Loucy (cell line): ENCODE measurements at regions not wholly inside any gene's neighbourhood (a gene's known extent, or its start where the extent isn't known, plus 50 kb on each side); places are given as distances from the start of the nearest gene placed in this dataset.

ENCODE experiments used
- EZH2phosphoT487 ChIP-seq: fragments of 200-600 bp; IDR thresholded peaks from 2 replicates; pipeline ENCODE4 v1.6.1; 2018; ENCODE audit warnings: antibody characterized with exemption, mild to moderate bottlenecking, moderate library complexity, borderline replicate concordance
- TF ChIP-seq, protein P1 (sequence below): fragments of 200-600 bp; sonication (generic); conservative IDR thresholded peaks from 2 replicates; pipeline ENCODE4 v1.5.1; 2014; ENCODE audit warnings: mild to moderate bottlenecking, antibody characterized with exemption, low read length

DNA sequence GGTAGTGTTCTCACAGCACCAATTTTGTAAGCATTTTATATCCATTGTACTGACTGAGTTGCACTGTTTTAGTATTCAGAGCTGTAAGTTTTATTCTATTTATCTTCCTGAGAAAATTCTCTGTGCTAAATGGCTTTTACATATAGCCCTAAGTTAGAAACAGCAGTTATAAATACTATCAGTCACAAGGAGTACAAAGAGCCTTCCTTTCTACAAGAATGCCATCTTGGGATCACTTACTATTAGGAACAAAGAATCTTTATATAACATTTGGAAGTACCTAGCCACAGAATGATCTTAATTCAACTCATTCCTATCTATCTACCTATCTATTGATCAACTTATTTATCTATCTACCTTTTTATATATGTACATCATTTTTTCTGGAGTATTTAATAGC is 423.9 kb upstream of the RGS18 start:
- TF ChIP-seq, protein P1, sequence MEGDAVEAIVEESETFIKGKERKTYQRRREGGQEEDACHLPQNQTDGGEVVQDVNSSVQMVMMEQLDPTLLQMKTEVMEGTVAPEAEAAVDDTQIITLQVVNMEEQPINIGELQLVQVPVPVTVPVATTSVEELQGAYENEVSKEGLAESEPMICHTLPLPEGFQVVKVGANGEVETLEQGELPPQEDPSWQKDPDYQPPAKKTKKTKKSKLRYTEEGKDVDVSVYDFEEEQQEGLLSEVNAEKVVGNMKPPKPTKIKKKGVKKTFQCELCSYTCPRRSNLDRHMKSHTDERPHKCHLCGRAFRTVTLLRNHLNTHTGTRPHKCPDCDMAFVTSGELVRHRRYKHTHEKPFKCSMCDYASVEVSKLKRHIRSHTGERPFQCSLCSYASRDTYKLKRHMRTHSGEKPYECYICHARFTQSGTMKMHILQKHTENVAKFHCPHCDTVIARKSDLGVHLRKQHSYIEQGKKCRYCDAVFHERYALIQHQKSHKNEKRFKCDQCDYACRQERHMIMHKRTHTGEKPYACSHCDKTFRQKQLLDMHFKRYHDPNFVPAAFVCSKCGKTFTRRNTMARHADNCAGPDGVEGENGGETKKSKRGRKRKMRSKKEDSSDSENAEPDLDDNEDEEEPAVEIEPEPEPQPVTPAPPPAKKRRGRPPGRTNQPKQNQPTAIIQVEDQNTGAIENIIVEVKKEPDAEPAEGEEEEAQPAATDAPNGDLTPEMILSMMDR: no peak
- no peak for TF ChIP-seq EZH2phosphoT487
